DOHH2 (cell line): ENCODE measurements at regions not wholly inside any gene's neighbourhood (a gene's known extent, or its start where the extent isn't known, plus 50 kb on each side); places are given as distances from the start of the nearest gene placed in this dataset.

Experiments used
- CTCF ChIP-seq: fragments of 200-600 bp; sonication (generic); IDR thresholded peaks from one replicate; pipeline ENCODE4 v1.5.1; 2014; ENCODE audit warnings: antibody characterized with exemption, mild to moderate bottlenecking, low read depth, low read length; ENCODE audit not compliant: poor library complexity, severe bottlenecking
- EZH2phosphoT487 ChIP-seq: fragments of 200-600 bp; sonication (generic); IDR thresholded peaks from 2 replicates; pipeline ENCODE4 v1.6.1; 2017; ENCODE audit warnings: borderline replicate concordance, mild to moderate bottlenecking, antibody characterized with exemption, low read length, moderate library complexity, mixed read lengths

- no peak for TF ChIP-seq CTCF
- TF ChIP-seq EZH2phosphoT487: no peak
Observed at GRCh38 chr5:10018201-10019069, 231.3 kb downstream of the ATPSCKMT start.
